ENCODE measurements at regions not wholly inside any gene's neighbourhood (a gene's known extent, or its start where the extent isn't known, plus 50 kb on each side); places are given as distances from the start of the nearest gene placed in this dataset.

GRCh38 chr7:36018816-36019484 lies 134.1 kb upstream of the EEPD1 start:
- no peak for TF ChIP-seq CEBPB (IDR thresholded peaks at IDR 0.05)
- no peak for TF ChIP-seq USF2 (IDR thresholded peaks at IDR 0.05)
